Bronchial epithelial cell (primary cell): ENCODE measurements at regions not wholly inside any gene's neighbourhood (a gene's known extent, or its start where the extent isn't known, plus 50 kb on each side); places are given as distances from the start of the nearest gene placed in this dataset.

ENCODE experiments used
- DNase-seq: peaks from one replicate; pipeline ENCODE4 v3.0.0-alpha.2; 2010; ENCODE audit warnings: low read depth
- FAIRE-seq: peaks from 2 replicates; lab custom pipeline; 2011; peaks lifted over from hg19 to GRCh38; lab: Jason Lieb, UNC
- H3K27me3 ChIP-seq: 2 replicates; pipeline ENCODE4 v1.5.1; 2011; ENCODE audit warnings: low read length; ENCODE audit not compliant: control insufficient read depth, insufficient read depth
- H3K36me3 ChIP-seq: 2 replicates; pipeline ENCODE4 v1.5.1; 2011; ENCODE audit warnings: low read length; ENCODE audit not compliant: control insufficient read depth, insufficient read depth
- H3K4me3 ChIP-seq: 2 replicates; pipeline ENCODE4 v1.5.1; 2011; ENCODE audit warnings: mild to moderate bottlenecking, low read depth, low read length, control low read depth
- TF ChIP-seq, protein P1 (sequence below): IDR thresholded peaks from 2 replicates; pipeline ENCODE4 v1.5.1; 2011; ENCODE audit warnings: mild to moderate bottlenecking, moderate library complexity, low read length, control low read depth, inconsistent platforms; ENCODE audit not compliant: insufficient read depth, severe bottlenecking

- Histone ChIP-seq H3K4me3 (no peak overlapping the region), H3K36me3 (no peaks in the 10 kb centered on the region), H3K27me3 (no peaks in the 10 kb centered on the region)
- FAIRE-seq (peak; percentile 80), DNase-seq (peak; percentile 88)
- TF ChIP-seq, protein P1, sequence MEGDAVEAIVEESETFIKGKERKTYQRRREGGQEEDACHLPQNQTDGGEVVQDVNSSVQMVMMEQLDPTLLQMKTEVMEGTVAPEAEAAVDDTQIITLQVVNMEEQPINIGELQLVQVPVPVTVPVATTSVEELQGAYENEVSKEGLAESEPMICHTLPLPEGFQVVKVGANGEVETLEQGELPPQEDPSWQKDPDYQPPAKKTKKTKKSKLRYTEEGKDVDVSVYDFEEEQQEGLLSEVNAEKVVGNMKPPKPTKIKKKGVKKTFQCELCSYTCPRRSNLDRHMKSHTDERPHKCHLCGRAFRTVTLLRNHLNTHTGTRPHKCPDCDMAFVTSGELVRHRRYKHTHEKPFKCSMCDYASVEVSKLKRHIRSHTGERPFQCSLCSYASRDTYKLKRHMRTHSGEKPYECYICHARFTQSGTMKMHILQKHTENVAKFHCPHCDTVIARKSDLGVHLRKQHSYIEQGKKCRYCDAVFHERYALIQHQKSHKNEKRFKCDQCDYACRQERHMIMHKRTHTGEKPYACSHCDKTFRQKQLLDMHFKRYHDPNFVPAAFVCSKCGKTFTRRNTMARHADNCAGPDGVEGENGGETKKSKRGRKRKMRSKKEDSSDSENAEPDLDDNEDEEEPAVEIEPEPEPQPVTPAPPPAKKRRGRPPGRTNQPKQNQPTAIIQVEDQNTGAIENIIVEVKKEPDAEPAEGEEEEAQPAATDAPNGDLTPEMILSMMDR: no peak
Measured at GRCh38 chr5:17895288-17896033, 261.2 kb downstream of the TAF11L14 start.

DNA sequence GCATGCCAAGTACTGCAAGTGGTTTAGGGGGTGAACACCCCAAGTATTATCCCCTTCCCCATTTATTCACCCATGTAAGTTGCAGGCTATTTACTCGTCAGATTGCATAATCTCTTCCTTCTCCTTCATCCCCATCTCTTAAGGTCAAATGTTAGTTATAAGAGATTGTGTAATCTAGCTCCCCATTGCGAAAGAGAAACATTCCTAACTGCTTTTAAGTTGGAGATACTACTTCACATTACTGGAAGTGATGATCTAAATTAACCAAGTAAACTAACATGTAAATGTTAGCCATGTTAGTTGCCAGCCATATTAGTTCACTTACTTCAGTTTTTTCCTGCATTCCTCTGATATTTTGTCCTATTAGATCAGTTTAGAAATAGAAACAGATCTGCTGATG is 262.3 kb downstream of the TAF11L14 start:
- Histone ChIP-seq H3K36me3 (no peaks in the 10 kb centered on the region), H3K4me3 (no peak overlapping the region), H3K27me3 (no peaks in the 10 kb centered on the region)
- TF ChIP-seq, protein P1: no peak
- DNase-seq: peak; percentile 93
- FAIRE-seq: no peak

GRCh38 chr5:17897776-17898175 is 263.5 kb downstream of the TAF11L14 start:
- DNase-seq: peak; percentile 81
- Histone ChIP-seq H3K27me3 (no peaks in the 10 kb centered on the region), H3K36me3 (no peaks in the 10 kb centered on the region), H3K4me3 (no peak overlapping the region)
- no peak for FAIRE-seq
- TF ChIP-seq, protein P1: no peak

DNA sequence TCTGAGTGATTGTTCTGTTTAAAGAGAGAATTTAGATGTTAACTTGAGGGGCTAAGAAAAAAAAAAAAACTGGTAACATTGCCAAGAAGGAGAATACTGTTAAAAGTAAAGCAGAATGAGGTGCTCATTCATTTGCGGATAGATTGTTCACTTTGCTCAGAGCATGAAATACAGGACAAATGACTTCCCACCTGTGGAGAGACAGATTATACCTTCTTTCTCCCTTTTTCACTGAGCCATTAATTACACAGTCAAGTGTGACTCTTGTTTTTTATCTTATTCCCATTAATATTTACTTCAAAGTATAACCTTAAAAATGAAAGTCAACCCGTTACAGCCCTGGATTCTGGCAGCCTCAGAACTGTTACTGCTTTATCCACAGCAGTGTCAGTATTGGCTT is 264.5 kb downstream of the TAF11L14 start:
- FAIRE-seq (no peak), DNase-seq (no peak)
- Histone ChIP-seq H3K36me3 (no peaks in the 10 kb centered on the region), H3K4me3 (no peak overlapping the region), H3K27me3 (no peaks in the 10 kb centered on the region)
- TF ChIP-seq, protein P1: no peak

- TF ChIP-seq, protein P1: no peak
- H3K27me3 ChIP-seq: peaks cover 2% of the 10 kb centered on the region
- DNase-seq: no peak
- no peaks in the 10 kb centered on the region for H3K36me3 ChIP-seq
- no peak overlapping the region for H3K4me3 ChIP-seq
- FAIRE-seq: no peak
Measured at GRCh38 chr5:17907094-17907493, 272.8 kb downstream of the TAF11L14 start.

- FAIRE-seq (no peak), DNase-seq (peak; percentile 96)
- Histone ChIP-seq H3K27me3 (peaks cover 7% of the 10 kb centered on the region), H3K36me3 (no peaks in the 10 kb centered on the region), H3K4me3 (no peak overlapping the region)
- TF ChIP-seq, protein P1: no peak
Measured at GRCh38 chr5:17910318-17910717, 276.1 kb downstream of the TAF11L14 start.
